HL-60 (cell line): ENCODE measurements at regions not wholly inside any gene's neighbourhood (a gene's known extent, or its start where the extent isn't known, plus 50 kb on each side); places are given as distances from the start of the nearest gene placed in this dataset.

Experiments
- CTCF ChIP-seq: IDR thresholded peaks from one replicate; pipeline ENCODE4 v1.5.1; 2011; ENCODE audit warnings: low read length, control low read depth, inconsistent platforms; ENCODE audit not compliant: insufficient read depth
- GABPA ChIP-seq: IDR thresholded peaks from 2 replicates; pipeline ENCODE4 v1.6.1; 2012; ENCODE audit warnings: low read depth
- POLR2AphosphoS5 ChIP-seq: IDR thresholded peaks from 2 replicates; pipeline ENCODE4 v1.6.1; 2012; ENCODE audit warnings: low read depth
- REST ChIP-seq: IDR thresholded peaks from 2 replicates; pipeline ENCODE4 v1.6.1; 2012; ENCODE audit warnings: low read depth; ENCODE audit not compliant: insufficient replicate concordance
- SPI1 ChIP-seq: IDR thresholded peaks from 2 replicates; pipeline ENCODE4 v1.6.1; 2012; ENCODE audit warnings: low read depth, mild to moderate bottlenecking, borderline replicate concordance

- TF ChIP-seq POLR2AphosphoS5 = no peak
- no peak for TF ChIP-seq CTCF
- no peak for TF ChIP-seq REST
- TF ChIP-seq GABPA = no peak
- TF ChIP-seq SPI1 = no peak
These were observed 407.6 kb upstream of the KCNH7 start for GRCh38 chr2:163246135-163246534.
